ENCODE measurements at regions not wholly inside any gene's neighbourhood (a gene's known extent, or its start where the extent isn't known, plus 50 kb on each side); places are given as distances from the start of the nearest gene placed in this dataset.

GRCh38 chr5:6178846-6179532, 199.4 kb downstream of the MED10 start:
- no peak for TF ChIP-seq CTCF (IDR thresholded peaks at IDR 0.05)
- TF ChIP-seq EP300 (IDR thresholded peaks at IDR 0.05), result no peak
